22Rv1 (cell line): ENCODE measurements at regions not wholly inside any gene's neighbourhood (a gene's known extent, or its start where the extent isn't known, plus 50 kb on each side); places are given as distances from the start of the nearest gene placed in this dataset.

Source experiments
- H3K27ac ChIP-seq: fragments of 450-650 bp; 2 replicates; pipeline ENCODE4 v1.5.1; 2017
- ZFX ChIP-seq: fragments of 450-650 bp; IDR thresholded peaks from 2 replicates; pipeline ENCODE4 v1.6.1; 2017; ENCODE audit warnings: antibody characterized with exemption, borderline replicate concordance
- TF ChIP-seq, protein P1 (sequence below): fragments of 450-650 bp; IDR thresholded peaks from 2 replicates; pipeline ENCODE4 v1.5.1; 2017; ENCODE audit warnings: mild to moderate bottlenecking

DNA sequence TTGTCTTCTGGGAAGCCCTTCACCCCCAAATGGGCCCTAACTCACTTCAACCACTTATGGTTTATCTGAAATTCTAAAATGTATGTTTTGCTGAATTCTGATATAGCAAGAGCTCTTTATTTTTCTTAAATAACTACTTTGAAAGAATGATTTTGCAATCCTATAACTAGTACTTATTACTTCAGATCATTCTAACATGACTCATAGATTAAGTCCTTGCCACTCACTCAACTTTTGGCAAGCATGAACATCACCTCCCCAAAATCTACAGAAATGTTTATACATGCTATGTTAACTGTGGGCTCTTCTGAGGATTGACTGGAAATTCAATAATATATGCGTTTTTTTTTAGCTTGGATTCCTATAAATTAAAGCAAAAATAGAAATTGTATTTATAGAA, 367.4 kb upstream of the FAT3 start:
- no peak for TF ChIP-seq ZFX
- TF ChIP-seq, protein P1, sequence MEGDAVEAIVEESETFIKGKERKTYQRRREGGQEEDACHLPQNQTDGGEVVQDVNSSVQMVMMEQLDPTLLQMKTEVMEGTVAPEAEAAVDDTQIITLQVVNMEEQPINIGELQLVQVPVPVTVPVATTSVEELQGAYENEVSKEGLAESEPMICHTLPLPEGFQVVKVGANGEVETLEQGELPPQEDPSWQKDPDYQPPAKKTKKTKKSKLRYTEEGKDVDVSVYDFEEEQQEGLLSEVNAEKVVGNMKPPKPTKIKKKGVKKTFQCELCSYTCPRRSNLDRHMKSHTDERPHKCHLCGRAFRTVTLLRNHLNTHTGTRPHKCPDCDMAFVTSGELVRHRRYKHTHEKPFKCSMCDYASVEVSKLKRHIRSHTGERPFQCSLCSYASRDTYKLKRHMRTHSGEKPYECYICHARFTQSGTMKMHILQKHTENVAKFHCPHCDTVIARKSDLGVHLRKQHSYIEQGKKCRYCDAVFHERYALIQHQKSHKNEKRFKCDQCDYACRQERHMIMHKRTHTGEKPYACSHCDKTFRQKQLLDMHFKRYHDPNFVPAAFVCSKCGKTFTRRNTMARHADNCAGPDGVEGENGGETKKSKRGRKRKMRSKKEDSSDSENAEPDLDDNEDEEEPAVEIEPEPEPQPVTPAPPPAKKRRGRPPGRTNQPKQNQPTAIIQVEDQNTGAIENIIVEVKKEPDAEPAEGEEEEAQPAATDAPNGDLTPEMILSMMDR: no peak
- H3K27ac ChIP-seq: no peak overlapping the region

DNA sequence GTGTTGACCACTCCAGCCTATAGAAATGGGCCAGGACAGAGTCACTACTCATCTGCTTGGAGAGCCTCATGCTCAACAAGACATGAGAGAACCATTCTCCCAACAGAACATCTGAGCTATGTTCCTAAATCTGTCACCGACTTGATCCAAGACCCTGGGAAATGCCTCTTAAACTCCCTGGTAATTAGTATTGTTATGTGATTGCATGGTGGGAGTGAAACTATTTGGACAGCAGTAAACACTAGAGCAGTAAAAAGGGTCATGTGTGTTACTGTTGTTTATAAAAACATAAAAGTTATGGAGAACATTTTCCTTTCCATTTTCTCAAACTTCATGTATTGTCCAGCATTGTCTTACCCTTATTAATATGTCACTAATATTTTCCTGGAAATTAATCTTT, 369.8 kb upstream of the FAT3 start:
- H3K27ac ChIP-seq: no peak overlapping the region
- no peak for TF ChIP-seq ZFX
- TF ChIP-seq, protein P1: no peak

DNA sequence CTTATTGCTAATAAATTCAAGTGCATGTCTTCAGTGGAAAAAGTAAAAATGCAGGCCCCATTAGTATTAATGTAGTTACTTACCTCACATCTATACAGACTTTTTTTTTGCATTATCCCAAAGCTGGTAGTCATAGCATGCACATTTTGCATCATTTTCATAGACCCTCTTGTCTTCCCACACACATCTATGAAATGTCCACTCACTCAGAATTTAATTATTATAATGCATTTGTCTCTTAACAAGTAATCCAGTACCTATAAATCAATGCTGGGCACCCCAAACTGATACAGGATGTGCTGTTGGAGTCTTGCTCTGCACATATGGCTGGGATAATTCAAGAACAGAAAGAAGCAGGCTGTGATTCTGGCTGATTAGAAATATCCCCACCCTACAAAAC, 370.4 kb upstream of the FAT3 start:
- TF ChIP-seq, protein P1: no peak
- no peak for TF ChIP-seq ZFX
- no peak overlapping the region for H3K27ac ChIP-seq

DNA sequence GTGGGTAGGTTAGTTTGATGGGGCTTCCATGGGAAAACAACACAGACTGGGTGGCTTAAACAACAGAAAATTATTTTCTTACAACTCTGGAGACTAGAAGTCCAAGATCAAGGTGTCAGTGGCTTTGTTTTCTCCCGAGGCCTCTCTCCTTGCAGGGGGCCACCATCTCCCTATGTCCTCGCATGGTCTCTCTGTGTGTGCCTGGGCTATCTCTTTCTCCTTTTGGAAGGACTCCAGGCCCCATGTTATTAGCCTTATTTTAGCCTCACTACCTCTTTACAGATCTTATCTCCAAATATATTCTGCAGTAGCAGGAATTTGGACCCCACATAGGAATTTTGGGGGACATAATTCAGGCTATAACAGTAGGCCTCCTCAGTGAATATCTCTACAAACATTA, 372.7 kb upstream of the FAT3 start:
- TF ChIP-seq, protein P1: no peak
- TF ChIP-seq ZFX: no peak
- H3K27ac ChIP-seq: no peak overlapping the region

DNA sequence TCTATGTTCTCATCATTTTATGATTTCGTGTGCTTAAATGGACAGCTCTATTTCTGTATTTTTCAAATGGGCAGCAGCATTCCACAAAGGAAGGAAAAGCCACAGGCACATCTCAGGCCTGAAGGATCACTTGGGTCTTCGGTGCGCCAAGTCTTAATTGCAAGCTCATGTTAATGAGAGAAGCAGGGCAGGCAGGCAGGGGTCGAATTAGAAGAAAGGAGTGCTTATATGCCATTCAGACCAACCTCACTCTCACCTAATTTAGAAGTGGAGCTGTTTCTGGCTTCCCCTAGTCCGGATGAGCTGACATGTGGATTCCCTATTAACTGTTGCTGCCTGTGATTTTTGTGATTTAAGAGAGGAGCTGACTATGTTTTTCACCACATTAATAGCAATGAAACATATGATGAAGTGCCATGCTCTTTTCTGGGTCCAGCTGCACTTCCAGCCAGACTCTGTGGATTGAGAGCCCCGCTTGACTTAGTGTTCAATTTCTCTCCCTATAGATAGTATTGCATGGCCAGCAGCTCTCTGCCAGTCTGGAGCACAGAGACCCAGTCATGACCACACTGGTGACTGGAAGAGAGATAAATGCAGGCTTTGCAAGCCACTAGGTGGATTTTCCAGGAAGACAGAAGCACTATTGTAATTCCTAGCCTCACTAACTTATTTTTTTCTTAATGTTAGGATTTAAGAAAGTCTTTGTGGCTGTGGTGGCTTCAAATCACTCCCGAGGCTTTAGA, 373.9 kb upstream of the FAT3 start:
- TF ChIP-seq, protein P1: no peak
- TF ChIP-seq ZFX: no peak
- H3K27ac ChIP-seq: no peak overlapping the region

DNA sequence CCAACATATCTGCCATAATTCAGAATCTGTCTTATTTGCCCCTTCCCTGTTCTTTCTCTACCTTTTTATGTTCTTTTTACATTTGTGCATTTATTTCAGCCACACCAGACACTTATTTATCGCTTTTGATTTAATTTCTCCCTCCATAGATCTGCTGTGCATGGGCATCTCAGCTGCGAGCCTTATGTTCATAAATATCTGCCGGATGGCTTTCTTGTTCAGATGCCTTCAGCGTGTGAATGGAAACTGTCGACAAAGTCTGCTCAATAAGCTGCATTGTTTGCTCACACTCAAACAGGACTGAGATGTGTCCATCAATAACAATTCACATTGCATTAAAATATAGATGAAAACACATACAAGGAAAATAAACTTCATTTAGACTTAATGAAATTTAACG, 374.6 kb upstream of the FAT3 start:
- no peak for TF ChIP-seq ZFX
- TF ChIP-seq, protein P1: no peak
- no peak overlapping the region for H3K27ac ChIP-seq

DNA sequence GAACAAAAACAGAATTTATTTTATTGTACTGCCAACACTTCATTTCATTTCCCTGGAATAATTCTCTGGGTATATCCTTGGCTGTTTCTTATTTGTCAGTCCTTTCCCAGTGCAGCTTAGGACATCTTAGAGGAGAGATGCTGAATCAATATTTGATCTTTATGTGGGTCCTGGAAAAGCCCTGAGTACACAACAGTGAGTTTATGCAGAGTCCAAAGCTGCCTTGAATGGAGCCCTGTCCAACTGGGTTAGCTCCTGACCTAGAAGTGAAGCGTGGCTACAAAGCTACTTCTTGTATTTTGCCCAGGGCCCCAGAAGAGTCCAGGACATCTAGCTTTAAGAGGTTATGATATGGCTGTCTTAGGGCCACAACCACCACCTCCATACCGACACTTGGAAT, 378.0 kb upstream of the FAT3 start:
- TF ChIP-seq, protein P1: no peak
- no peak for TF ChIP-seq ZFX
- no peak overlapping the region for H3K27ac ChIP-seq
